GM21447 (cell line): ENCODE measurements at regions not wholly inside any gene's neighbourhood (a gene's known extent, or its start where the extent isn't known, plus 50 kb on each side); places are given as distances from the start of the nearest gene placed in this dataset.
"Not testable (repeated sequence)": the region's sequence is repeated elsewhere in the genome, so short reads cannot be mapped to it uniquely, and the experiment has no call there.

ENCODE experiments used
- ATAC-seq: cut with Tn5 transposase; IDR thresholded peaks from one replicate; pipeline ENCODE4 v1.9.1; 2021; ENCODE audit not compliant: unreplicated experiment

DNA sequence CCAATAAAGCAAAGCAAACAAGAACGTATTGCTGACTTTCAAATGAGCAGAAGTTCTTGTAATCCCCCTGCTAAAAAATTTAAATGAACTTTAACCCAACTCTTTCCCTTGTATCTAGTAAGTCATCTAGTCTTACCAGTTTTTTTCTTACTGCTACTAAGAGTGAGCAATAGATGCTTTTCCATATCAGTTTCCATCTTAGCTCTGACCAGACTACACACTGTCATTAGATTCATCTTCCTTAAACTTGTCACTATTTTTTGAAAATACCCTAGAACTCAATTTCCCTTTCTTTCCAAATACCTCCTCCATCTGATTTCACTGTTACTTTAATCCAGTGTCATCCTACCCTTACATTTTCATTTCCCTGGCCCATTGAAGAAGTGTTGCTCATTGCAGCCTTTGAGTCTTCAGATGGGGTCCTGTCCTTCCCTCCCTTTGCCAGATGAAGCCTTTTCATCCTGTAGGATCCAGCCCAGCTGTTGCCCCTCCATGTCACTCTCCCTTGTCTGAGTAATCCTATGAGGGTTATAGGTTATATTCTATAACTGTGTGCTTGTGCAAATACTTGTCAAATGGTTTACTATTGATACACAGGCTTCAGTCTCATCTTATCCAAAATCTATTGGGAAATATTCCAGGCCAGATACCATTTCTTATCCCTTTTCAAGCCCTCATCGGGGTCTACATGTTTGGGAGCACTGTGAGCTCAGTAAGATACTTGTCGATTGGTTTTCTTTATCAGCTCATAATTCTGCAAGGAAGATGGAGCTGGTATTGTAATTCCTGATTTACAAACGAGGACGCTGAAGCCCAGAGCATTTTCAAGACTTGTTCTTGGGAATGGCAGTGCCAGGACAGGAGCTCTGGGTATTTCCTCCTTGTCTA, 51.5 kb upstream of the ITGB1 start:
- ATAC-seq: no peak

GRCh38 chr10:33008499-33009243, 50.6 kb upstream of the ITGB1 start:
- ATAC-seq: peak; percentile 48

DNA sequence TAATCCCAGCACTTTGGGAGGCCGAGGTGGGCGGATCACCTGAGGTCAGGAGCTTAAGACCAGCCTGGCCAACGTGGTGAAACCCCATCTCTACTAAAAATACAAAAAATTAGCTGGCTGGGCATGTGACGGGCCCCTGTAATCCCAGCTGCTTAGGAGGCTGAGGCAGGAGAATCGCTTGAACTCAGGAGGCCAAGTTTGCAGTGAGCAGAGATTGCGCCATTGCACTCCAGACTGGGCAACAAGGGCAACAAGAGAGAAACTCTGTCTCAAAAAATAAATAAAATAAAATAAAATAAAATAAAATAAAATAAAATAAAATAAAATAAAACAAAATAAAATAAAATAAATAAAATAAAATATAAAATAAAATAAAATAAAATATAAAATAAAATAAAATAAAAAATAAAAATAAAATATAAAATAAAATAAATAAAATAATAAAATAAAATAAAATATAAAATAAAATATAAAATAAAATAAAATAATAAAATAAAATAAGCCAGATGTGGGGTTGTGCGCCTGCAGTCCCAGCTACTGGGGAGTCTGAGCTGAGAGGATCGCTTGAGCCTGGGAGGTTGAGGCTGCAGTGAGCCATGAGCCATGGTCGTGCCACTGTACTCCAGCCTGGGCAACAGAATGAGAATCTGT, 49.8 kb upstream of the ITGB1 start:
- ATAC-seq: not testable (repeated sequence)
